ENCODE measurements at regions not wholly inside any gene's neighbourhood (a gene's known extent, or its start where the extent isn't known, plus 50 kb on each side); places are given as distances from the start of the nearest gene placed in this dataset.

- DNase-seq = peak; percentile 88
Observed at GRCh38 chr2:206212673-206213513, 53.2 kb downstream of the EEF1B2 start.

GRCh38 chr2:206213514-206213845 lies 53.8 kb downstream of the EEF1B2 start:
- no peak for DNase-seq

GRCh38 chr2:206217166-206217565 lies 57.3 kb upstream of the ZDBF2 start:
- DNase-seq = no peak

GRCh38 chr2:206217743-206218142 lies 56.7 kb upstream of the ZDBF2 start:
- DNase-seq = peak; percentile 23

- no peak for DNase-seq
Observed at GRCh38 chr2:206218156-206218555, 56.3 kb upstream of the ZDBF2 start.

GRCh38 chr2:206218796-206219499 lies 55.5 kb upstream of the ZDBF2 start:
- DNase-seq = no peak

GRCh38 chr2:206219957-206220356 lies 54.5 kb upstream of the ZDBF2 start:
- no peak for DNase-seq

- DNase-seq = no peak
Observed at GRCh38 chr2:206220997-206221396, 53.5 kb upstream of the ZDBF2 start.
